Stromal cell of bone marrow (primary cell): ENCODE measurements at regions not wholly inside any gene's neighbourhood (a gene's known extent, or its start where the extent isn't known, plus 50 kb on each side); places are given as distances from the start of the nearest gene placed in this dataset.
"Not testable (repeated sequence)": the region's sequence is repeated elsewhere in the genome, so short reads cannot be mapped to it uniquely, and the experiment has no call there.

ENCODE experiments used
- DNase-seq: peaks from one replicate; pipeline ENCODE4 v3.0.0-alpha.2; 2012; ENCODE audit warnings: low read depth

DNA sequence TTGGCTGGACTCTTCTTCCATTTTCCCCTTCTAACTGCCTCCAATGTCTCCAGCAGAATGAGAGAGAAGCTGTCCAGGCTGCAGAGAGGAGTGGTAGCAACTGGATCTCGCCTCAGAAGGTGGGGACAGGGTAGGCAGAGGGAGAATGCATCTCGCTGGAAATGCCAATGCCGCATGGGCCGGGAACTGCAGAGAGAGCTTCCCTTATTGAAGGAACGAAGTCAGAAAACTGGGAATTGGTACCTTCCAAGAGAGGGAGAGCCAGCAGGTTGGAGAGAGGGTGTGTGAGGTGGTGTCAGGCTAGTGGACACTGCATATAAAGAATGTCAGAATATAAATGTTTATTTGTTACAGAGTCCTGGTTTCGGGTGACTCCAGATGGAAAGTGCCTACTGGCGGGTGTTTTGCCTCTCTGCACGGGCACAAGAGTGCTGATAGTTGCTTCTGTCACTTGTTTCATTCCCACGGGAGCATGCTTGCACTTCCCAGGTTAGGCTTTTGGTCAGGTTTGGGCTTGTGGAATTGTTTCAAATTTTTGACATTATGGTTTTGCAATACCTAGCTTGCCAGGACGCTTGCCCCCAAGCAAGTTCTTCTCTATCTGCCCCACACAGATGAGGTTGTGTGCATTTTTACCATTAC lies 156.8 kb upstream of the STS start:
- no peak for DNase-seq

DNA sequence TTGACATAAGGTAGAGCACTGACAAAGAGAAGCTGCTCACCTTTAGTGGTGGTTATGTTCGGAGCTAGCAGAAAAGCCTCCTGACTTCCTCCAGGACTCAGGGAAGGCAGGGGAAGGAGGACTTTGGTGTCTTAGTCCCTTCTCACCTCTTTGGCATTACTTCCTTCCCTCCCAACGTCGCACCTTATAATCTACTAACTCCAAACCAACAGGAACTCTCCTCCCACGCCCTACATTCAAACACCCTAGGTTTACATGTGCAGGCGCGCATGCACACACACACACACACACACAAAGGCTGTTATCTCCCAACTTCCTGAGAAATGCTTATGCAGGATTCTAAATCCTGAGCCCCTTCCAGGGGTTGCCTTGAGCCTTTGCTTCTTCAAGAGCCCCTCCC lies 157.7 kb upstream of the STS start:
- DNase-seq = no peak

DNA sequence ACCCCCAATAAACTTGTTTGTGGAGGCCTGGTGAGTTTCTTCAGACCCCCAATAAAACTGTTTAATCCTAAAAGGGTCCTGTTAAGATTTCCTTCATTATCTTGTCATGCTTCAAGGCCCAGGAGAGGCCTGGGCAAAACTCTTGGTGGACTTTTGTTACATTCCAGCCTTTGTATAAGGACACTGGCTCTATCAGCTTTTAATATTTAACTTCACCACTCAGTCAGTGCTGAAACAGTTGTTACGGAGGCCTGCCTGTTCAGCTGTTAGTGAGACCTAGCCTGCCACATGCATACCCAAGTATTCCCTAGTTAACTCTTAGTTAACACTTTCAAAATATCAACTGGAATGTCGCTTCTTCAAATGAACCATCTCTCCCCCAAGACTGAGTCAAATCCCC lies 158.8 kb upstream of the STS start:
- DNase-seq = not testable (repeated sequence)

DNA sequence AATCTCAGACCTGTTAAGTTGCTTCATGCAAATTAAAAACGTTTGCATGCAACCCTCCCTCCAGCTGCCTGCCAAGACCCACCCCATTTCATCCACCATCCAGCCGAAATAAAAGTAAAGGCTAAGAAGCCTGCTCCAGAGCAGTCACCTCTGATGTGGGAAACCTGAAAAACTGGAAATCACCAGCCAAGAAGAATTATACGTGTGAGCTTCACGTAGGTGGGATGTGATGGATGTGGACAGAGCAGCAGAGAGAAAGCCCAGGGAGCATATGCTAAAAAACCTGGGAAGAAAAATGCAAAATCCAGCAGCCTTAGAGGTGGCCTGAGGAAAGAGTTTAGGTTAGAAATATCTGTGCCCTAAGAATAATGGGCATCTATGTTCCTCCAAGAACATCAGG lies 160.6 kb upstream of the STS start:
- no peak for DNase-seq

DNA sequence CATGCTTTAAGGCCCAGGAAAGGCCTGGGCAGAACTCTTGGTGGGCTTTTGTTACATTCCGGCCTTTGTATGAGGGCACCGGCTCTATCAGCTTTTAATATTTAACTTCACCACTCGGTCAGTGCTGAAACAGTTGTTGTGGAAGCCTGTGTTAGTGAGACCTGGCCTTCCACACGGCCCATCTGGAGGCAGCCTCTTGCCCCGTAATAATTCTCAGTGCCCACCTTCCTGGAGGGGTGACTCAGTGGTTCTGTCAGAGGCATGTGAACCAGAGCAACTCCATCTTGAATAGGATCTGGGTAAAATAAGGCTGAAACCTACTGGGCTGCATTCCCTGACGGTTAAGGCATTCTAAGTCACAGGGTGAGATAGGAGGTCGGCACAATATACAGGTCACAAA lies 162.0 kb upstream of the STS start:
- DNase-seq = no peak

DNA sequence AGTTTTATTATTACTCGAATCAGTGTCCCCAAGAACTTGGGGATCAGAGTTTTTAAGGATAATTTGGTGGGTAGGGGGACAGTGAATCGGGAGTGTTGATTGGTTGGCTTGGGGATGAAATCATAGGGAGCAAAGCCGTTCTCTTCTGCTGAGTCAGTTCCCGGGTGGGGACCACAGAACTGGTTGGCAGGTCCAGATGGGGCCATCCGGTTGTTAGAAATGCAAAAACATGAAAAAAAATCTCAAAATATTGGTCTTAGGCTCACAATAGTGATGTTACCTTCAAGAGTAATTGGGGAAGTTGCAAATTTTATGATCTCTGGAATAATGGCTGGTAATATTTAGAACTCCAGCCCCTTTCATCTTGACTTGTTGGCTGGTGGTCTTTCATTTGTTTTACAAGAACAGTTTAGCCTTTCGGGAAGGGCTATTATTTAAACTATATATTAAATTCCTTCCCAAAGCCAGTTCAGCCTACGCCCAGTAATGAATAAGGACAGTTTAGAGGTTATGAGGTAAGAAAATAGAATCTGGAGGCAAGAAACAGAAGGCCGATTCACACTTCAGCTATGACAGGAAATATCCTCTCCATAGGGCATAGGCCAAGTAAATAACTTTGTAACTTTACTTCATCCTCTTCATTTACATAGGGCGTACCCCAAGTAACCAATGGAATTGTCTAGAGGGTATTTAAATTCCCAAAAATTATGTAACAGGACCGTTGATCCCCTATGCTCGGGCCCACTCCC lies 164.1 kb upstream of the STS start:
- DNase-seq = no peak

DNA sequence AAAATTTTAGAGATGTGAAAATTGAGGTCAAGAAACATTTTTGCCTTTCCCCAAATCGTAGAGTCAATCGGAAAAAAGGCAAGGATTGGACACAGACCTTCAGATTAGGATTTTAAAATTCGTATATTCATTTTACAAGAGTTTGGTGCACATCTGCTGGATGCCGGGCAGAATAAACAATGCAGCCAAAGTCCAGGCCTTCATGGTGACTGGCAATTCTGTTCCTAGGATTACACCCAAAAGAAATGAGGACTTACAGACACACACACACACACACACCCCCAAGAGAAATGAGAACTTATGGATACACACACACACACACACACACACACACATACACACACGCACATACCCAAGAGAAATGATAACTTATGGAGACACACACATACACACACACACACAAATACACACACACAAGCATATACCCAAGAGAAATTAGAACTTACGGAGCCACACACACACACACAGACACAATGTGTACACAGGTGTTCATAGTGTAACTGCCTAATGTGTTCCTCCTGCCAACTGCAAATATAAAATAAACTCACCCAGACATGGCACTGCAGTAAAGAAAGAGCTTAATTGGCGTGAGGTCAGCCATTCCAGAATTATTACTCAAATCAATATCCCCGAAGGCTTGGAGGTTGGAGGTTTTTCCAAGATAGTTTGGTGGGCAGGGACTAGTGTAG lies 165.7 kb upstream of the STS start:
- no peak for DNase-seq

DNA sequence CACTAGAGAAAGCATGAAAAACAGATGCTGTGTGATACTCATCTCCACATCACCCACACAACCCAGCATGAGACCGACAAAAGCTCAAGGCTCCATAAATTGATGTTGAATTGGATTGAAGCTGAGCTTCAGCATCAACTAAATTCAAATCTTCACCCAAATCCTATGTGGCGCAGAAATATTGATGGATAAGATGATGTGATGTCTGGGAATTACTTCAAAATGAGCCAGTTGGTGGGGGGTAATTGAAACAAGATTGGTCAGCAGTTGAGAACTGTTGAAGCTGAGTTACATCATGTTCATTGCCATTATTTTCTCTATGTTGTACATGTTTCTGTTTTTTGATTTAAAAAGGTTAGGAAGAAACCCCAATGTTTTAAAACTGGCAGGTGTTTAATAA lies 166.5 kb upstream of the STS start:
- no peak for DNase-seq

DNA sequence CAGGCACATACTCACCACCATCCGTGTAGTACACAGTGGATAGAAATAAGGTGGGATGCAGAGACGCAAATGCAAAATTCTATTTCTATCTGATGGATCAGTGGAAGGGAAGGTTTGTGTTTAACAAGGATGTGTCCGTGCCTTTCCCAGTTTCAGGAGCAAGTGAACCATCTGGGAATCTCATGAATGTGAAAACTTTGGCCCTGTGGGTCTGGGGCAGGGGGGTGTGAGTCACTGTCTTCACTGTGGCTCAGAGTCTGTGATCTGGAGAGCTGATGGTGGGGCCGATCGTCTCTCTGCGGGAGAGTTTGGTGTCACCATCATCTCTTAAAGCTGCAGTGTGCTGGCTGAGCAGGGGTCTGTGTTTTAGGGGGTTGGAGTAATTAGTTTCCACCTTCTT lies 179.3 kb upstream of the STS start:
- DNase-seq = no peak

DNA sequence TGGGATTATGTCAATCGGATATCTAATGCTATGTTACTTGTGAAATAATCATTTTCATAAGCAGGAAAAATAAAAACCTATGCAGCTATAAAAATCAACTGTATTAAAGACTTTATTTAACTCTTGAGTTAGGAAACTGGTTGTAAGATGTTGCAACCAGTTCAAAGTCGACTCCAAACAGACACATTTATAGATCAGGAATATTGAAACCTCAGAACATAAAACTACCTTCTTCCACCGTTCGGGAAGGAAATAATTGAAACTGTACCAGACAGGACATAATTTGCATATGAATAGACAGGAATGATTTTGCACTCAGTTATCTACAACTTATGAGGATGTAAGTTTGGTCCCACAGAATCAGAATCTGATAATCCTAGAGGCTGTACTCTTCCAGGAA lies 181.8 kb upstream of the STS start:
- no peak for DNase-seq

DNA sequence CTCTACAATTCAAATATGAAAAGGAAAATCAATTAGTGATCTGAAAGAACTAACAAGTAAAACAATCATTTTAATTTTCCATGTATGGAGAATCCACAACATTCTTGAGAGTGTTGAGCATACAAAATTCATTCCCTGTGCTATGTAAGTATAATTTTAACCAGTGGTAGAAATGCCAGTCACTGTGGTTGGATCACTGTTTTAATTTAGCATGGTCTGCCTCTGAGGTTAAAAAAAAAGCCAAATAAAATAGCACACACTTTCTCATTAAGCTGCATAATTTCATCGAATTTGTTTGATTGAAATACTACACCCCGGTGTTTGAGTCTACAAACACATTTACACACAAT lies 185.5 kb upstream of the STS start:
- no peak for DNase-seq

DNA sequence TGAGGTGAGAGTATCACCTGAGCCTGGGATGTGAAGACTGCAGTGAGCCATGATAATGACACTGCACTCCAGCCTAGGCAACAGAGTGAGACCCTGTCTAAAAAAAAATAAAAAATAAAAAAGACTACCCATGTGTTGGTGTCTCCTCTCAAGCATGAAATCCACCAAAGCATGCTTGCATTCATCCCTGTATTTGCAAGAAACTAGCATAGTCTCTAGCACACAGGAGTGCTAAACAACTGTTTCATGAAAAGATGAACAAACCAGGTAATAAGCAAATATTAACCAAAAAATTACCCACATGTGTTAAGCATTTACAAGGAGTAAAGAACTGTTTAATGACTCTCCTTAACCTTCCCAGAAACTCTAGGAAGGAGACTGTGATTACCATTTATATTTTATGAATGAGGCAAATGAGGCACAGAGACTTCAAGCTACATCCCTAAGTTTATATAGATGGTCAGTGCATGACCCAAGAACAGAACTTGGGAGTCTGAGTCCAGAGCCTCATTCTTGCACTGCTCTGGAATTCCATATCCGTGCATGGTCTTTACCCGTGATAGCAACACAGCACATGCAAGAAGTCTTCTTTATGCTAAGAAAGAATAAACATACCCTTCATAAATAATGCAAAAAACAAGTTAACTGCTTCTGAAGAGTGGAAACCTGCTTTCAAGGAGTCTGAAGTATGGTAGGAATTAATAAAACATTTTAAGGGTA lies 186.1 kb upstream of the STS start:
- no peak for DNase-seq

DNA sequence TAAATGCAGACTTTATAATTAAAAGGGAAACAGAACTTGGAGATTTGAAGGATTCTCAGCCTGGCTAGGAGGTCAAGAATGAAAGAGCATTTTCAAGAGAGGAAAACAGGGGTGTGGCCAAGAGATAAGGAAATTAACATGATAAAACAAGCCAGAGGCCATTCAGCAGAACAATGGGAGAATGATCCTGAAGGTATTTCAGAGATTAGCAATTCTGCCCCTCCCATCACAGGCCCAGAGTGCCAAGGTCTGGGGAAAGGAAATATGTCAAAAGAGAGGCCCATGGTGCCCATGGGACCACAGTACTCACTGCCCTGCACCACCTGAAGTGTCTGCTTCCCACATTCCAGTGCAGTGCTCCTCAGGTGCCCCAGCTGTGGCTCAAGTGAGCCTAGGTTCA lies 188.5 kb upstream of the STS start:
- DNase-seq = no peak

DNA sequence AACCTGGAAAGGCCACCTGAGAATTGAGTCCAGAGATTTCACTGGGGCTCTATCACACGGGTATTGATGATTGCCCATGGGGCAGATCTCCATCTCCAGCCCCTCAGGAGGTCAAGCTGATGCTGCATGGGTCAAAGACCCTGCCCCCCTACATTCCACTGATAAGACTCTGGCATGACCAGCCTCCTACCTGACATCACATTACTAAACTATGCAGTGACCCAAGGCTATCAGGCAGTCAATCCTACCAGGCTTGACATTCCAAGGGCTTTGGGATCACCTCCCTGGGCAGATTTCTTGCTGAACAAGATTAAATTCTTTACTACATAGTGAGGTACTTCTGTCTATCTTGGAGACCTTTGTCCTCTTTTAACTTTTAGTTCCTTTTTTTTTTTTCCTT lies 192.7 kb upstream of the STS start:
- DNase-seq = no peak

DNA sequence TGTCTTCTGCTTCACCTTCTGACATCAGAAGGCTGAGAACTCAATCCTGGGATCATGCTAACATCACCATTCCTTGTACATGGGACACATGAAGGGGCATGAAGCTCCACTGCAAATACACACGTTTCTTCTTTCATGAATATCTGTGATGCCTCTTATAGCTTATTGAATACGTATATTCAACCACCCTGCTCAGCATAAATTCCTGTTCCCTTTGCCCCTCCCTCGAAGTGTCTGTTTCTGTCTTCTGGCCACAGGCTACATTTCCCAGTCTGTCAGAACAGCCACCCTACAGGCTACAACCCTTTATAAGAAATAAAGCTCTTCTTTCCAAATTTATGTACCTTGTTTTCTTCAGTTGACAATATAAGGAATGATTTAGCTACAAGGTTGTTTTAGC lies 201.3 kb upstream of the STS start:
- DNase-seq = no peak

DNA sequence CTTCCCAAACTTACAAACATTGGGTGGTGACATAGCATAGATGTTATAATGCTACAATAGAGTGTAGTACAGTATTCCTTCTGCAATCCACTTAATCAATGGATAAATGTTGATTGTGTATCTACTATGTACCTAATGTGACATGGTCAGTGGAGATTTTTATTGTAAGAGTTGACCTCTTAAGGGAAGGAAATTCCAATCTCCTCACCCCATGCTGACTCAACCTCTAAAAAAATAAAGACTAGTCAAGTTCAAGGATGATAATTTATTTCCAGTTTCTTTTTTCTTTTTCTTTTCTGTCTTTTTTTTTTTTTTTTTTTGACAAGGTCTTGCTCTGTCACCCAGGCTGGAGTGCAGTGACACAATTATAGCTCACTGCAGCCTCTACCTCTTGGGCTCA lies 206.5 kb upstream of the STS start:
- peak; percentile 14 for DNase-seq

DNA sequence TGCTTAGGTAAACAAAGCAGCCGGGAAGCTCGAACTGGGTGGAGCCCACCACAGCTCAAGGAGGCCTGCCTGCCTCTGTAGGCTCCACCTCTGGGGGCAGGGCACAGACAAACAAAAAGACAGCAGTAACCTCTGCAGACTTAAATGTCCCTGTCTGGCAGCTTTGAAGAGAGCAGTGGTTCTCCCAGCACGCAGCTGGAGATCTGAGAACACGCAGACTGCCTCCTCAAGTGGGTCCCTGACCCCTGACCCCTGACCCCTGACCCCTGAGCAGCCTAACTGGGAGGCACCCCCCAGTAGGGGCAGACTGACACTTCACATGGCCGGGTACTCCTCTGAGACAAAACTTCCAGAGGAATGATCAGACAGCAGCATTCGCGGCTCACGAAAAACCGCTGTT lies 214.6 kb upstream of the STS start:
- DNase-seq = not testable (repeated sequence)

DNA sequence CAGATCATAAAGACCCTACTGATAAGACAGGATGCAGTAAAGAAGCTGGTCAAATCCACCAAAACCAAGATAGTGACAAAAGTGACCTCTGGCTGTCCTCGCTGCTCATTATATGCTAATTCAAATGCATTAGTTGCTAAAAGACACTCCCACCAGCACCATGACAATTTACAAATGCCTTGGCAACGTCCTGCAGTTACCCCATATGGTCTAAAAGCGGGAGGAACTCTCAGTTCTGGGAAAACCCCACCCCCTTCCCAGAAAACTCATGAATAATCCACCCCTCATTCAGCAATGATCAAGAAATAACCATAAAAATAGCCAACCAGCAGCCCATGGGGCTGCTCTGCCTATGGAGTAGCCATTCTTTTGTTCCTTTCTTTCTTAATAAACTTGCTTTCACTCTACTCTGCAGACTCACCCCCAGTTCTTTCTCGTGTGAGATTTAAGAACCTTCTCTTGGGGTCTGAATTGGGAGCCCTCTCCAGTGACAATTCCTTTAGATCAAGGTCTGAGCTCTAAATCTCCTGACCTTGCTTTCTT lies 217.1 kb upstream of the STS start:
- DNase-seq = no peak

DNA sequence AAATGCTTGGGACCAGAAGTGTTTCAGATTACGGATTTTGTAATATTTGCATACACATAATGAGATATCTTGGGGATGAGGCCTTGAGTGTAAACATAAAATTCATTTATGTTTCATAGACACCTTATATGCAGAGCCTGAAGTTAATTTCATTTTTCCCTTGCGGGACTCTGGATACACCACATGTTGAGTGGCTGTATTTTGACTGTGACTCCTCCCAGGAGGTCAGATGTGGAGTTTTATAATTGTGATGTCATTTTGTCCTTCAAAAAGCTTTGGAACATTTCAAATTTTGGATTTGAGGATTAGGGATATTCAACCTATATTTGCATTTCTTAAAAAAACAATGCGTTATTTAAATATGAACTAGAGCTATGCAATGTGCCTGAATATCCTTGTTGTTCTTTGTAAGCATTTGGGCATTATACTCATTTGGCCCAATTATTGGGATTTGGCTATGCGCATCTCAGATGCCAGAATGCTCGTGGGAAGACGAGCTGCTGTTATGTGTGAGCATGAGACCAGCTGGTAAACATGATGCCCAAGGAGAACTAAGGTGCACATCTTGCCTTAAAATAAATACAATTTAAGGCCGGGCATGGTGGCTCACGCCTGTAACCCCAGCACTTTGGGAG lies 223.0 kb upstream of the STS start:
- no peak for DNase-seq

DNA sequence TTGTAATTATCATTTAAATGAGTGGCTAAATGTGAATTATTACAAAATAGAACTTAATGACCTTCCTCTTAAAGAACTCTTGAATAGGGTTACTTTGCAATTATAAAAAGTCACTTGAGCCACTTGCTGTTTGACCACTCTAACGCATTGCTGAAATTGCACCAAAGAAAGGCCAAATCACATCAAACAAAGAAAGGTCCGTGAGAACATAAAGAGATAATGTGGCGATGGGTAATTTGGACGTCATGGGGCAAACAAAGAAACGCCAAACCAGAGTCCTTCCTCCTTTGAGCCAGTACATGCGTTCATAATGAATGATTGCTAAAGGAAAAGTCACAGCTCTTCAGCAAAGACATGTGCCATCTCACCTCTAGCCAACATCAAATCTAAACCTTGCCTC lies 229.8 kb upstream of the STS start:
- no peak for DNase-seq

DNA sequence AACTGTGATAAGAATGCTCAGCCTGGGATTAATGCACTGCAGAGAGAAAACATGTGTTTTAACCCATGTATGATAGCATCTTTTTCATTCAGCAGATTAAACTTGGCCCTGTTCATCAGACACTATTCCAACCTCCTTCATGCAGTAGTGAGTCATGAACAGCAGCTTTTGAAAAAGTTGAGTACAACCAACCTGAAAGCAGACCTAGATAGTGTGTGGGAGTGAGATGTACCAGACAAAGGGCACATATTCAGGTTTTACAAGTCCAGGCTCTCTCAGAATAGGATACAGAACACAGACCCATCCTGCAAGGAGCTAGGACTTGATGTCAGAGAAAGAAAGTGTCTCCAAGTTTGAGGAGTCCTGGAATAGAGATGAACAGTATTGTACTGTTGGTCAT lies 237.3 kb upstream of the STS start:
- DNase-seq = no peak

DNA sequence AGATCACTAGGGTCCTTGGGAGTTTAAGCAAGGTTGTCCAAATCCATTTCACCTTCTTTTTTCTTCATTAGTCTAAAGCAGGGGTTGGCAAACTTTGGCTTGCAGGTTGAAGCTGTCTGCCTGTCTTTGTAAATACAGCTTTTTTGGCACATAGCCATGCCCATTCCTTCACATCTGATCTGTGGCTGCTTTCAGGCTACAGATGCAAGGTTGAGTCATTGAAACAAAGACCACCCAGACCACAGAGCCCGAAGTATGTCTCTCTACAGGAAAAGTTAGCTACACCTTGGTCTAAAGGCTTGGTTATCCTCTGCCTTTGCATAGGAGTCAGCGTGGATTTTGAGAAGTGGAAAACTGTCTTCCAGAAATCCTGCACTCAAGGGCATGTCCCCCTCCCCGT lies 238.1 kb upstream of the STS start:
- DNase-seq = no peak
